NCI-H82 treated with DMSO at 0.1 percent for 48 hours (cell line): ENCODE measurements at regions not wholly inside any gene's neighbourhood (a gene's known extent, or its start where the extent isn't known, plus 50 kb on each side); places are given as distances from the start of the nearest gene placed in this dataset.

ENCODE experiments used
- DNase-seq: peaks from one replicate; lab custom pipeline; 2025; ENCODE audit not compliant: unreplicated experiment; lab: John Stamatoyannopoulos, UW

- DNase-seq = no peak
These were observed 248.7 kb upstream of the ECI2 start for GRCh38 chr6:4383910-4384638.

GRCh38 chr6:4382362-4382853, 247.0 kb upstream of the ECI2 start:
- no peak for DNase-seq

GRCh38 chr6:4381381-4381780, 246.0 kb upstream of the ECI2 start:
- DNase-seq = no peak

- no peak for DNase-seq
These were observed 245.5 kb upstream of the ECI2 start for GRCh38 chr6:4380881-4381281.

GRCh38 chr6:4379958-4380357, 244.6 kb upstream of the ECI2 start:
- DNase-seq = no peak

GRCh38 chr6:4378319-4378996, 243.1 kb upstream of the ECI2 start:
- no peak for DNase-seq

GRCh38 chr6:4377603-4378002, 242.2 kb upstream of the ECI2 start:
- DNase-seq = no peak

DNA sequence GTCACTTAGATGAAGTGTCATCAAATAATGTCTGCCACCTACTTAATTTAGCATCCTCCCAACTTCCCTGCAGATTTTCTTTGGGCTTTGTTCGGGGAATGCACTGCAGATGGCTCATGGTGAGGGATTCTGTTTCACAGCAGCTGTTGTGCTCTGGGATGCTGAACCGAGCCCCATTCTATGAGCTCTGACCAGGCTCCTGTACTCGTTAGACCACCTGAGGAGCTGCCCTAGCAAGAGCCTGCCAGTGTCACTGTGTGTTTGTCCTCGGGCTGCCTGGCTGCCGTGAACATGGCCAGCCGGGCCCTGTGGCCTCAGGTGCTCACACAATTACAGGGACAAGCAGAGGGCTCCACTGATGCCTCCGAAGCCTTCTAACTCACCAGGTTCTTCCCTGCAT, 238.8 kb upstream of the ECI2 start:
- DNase-seq = no peak

DNA sequence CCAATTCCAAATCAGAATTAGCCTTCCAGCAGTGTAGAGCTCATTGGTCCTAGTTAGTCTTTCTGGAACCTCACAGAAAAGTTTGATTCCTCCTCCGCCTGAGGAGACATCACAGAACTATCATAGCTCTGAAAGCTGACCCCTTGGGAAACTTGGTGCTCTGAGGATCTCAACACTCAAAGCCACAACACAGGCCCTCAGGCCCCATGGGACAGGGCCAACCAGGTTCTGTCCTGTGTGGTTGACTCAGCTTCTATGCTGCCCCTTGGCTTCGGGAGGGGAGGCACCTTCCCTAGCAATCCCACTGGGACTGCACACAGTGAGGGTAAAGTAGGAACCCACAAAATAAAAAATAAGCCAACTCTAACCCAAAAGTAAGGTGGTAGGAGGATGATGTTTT, 237.5 kb upstream of the ECI2 start:
- no peak for DNase-seq

- DNase-seq = no peak
These were observed 236.0 kb upstream of the ECI2 start for GRCh38 chr6:4371207-4371921.

DNA sequence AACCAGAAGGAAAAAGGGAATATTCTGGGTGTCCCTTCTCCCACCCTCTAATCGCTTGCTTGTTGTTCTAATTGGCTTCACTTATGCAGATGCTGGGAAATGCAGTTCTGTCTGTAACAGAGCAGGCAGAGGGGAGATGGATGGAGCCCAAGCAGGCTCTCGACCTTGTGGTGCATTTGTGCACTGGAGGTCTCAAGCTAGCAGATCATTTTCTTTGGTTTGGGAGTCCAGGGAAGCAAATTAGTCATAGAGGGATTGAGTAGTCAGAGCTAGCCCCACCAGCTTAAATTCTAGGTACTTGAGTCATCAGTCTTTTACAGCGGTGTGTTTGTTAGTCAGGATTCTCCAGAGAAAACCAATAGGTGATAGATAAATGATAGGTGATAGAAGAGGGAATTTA, 234.7 kb upstream of the ECI2 start:
- no peak for DNase-seq

- no peak for DNase-seq
These were observed 234.2 kb upstream of the ECI2 start for GRCh38 chr6:4369616-4370015.

DNA sequence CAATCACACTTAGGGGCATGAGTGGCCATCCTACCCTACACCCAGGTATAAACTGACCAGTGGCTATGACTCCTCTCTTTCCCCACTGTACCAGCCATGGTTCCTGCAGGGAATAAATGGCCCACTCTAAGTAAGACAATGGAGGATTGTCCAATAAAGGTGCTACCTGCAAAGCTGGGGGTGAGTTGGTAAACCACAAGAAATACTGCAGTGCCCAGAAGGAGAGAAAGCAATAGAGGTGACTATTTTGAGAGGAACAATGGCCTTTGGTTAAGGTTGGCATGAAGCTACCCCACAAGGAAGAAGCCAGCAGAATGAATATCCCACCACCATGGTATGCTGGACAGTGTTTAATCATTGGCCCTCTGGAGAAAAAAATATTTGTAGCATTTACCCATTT, 233.3 kb upstream of the ECI2 start:
- no peak for DNase-seq

GRCh38 chr6:4367643-4368042, 232.3 kb upstream of the ECI2 start:
- no peak for DNase-seq

- no peak for DNase-seq
These were observed 231.4 kb upstream of the ECI2 start for GRCh38 chr6:4366635-4367395.

DNA sequence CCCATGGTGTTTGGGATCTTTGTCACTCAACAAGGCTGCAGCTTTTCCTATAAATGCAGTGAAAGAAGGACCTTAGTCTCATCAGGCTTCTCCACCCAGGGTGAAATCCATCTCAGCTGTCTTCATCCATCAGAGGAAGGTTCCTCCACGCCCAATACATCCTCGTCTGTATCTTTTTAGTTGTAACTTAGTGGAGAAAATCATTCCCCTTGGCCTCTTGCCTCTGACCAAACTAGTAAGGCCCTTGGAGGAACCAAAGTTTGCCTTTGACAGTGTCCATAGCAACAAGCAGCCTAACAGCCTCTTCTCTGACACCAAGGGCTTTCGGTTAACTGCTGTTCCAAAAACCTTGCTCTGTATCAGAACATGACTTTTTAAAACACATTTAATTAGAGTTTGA, 230.3 kb upstream of the ECI2 start:
- no peak for DNase-seq

GRCh38 chr6:4364711-4365110, 229.3 kb upstream of the ECI2 start:
- DNase-seq = no peak

GRCh38 chr6:4364172-4364571, 228.8 kb upstream of the ECI2 start:
- no peak for DNase-seq

DNA sequence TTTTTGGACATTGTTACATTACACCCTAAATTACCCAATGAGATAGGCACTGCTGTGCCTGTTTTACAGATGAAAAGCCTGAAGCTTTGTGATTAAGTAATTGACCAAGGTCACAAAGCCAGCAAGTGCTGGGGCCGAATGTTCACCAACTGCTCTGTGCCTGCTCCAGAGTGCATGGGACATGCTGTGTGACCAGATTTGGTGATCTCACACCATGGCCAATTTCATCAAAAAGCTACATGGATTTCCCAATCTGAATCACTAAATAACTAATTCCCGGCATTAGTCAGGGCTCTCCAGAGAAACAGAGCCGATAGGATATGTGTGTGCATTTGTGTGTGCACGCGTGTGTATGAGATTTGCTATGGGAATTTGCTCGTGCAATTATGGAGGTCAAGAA, 228.3 kb upstream of the ECI2 start:
- no peak for DNase-seq

GRCh38 chr6:4362326-4362725, 227.0 kb upstream of the ECI2 start:
- DNase-seq = no peak

GRCh38 chr6:4360920-4361319, 225.5 kb upstream of the ECI2 start:
- no peak for DNase-seq
